ENCODE measurements at regions not wholly inside any gene's neighbourhood (a gene's known extent, or its start where the extent isn't known, plus 50 kb on each side); places are given as distances from the start of the nearest gene placed in this dataset.

- Histone ChIP-seq H3T11ph (ENCODE audit: low read length) (no peak overlapping the region), H2BK15ac (ENCODE audit: low read depth, low read length) (no peak overlapping the region), H3K9ac (ENCODE audit: extremely low read depth, insufficient read length, low read length) (no peak overlapping the region), H3K27me3 (ENCODE audit: insufficient read depth, low read length) (no peaks in the 10 kb centered on the region), H4K8ac (replicated peaks; ENCODE audit: insufficient read length, low read depth, low read length) (no peak overlapping the region), H3K4me1 (ENCODE audit: insufficient read depth, low read length) (no peaks in the 10 kb centered on the region), H4K5ac (ENCODE audit: insufficient read length, low read depth, low read length) (no peak overlapping the region), H3K4ac (ENCODE audit: low read depth, low read length) (no peak overlapping the region), H3K79me1 (ENCODE audit: insufficient read depth, low read depth, low read length, poor library complexity, severe bottlenecking) (no peaks in the 10 kb centered on the region), H2BK12ac (ENCODE audit: insufficient read length, low read depth, low read length) (no peak overlapping the region), H3K4me2 (ENCODE audit: insufficient read depth, insufficient read length, low read length) (no peak overlapping the region), H3K27ac (ENCODE audit: insufficient read length, low read depth, low read length) (no peak overlapping the region), H3K79me2 (ENCODE audit: insufficient read depth, low read length) (no peaks in the 10 kb centered on the region), H2AFZ (ENCODE audit: low read length) (no peak overlapping the region), H2BK20ac (ENCODE audit: low read depth, low read length, poor library complexity, severe bottlenecking) (no peak overlapping the region), H3K23ac (ENCODE audit: insufficient read length, low read depth, low read length) (no peak overlapping the region), H2BK120ac (ENCODE audit: low read depth, low read length, poor library complexity, severe bottlenecking) (no peak overlapping the region), H3K56ac (ENCODE audit: insufficient read length, low read depth, low read length) (no peak overlapping the region), H3K23me2 (ENCODE audit: insufficient read length, low read depth, low read length, poor library complexity, severe bottlenecking) (no peaks in the 10 kb centered on the region), H4K91ac (ENCODE audit: insufficient read length, low read depth, low read length) (no peak overlapping the region), H4K20me1 (ENCODE audit: control insufficient read depth, insufficient read depth, insufficient read length) (no peaks in the 10 kb centered on the region), H3K18ac (ENCODE audit: insufficient read length, low read depth, low read length) (no peak overlapping the region), H3K9me3 (ENCODE audit: control insufficient read depth, low read depth, low read length) (no peaks in the 10 kb centered on the region), H2BK5ac (ENCODE audit: insufficient read length, low read length) (no peak overlapping the region), H3K14ac (ENCODE audit: insufficient read depth, low read length) (no peak overlapping the region), H2AK5ac (ENCODE audit: insufficient read length, low read length) (no peak overlapping the region)
- no peak for TF ChIP-seq CTCF (conservative IDR thresholded peaks at IDR 0.05)
- Mint-ChIP-seq H3K36me3 (ENCODE audit: insufficient read depth in 1 of 3, low read depth in 3 of 3) (no peaks in the 10 kb centered on the region), H3K9me3 (no peaks in the 10 kb centered on the region; a peak in 1 of 5 replicates), H3K27me3 (ENCODE audit: low read depth) (no peaks in the 10 kb centered on the region; the same call in none of the 2 replicates), H3K27ac (no peak overlapping the region), H3K4me1 (no peaks in the 10 kb centered on the region), H3K4me3 (no peak overlapping the region)
- no CpG with 5 or more reads among the region's 1 CpG for WGBS (ENCODE audit: extremely low coverage, insufficient read length, low lambda C conversion rate)
- DNase-seq = no peak
Observed at GRCh38 chr6:24064832-24065231, 61.2 kb upstream of the NRSN1 start.
